CD14-positive monocyte (primary cell): ENCODE measurements at regions not wholly inside any gene's neighbourhood (a gene's known extent, or its start where the extent isn't known, plus 50 kb on each side); places are given as distances from the start of the nearest gene placed in this dataset.
A peak's percentile ranks its signal among the peaks of the same experiment; 100 is the strongest.

ENCODE experiments used
- DNase-seq, 3 donors: peaks; one replicate each; pipeline ENCODE4 v3.0.0-alpha.2; 2011 to 2022
- H2AFZ ChIP-seq: 2 replicates; pipeline ENCODE4 v1.6.0; 2012; ENCODE audit warnings: mild to moderate bottlenecking, low read depth, low read length, inconsistent platforms; ENCODE audit not compliant: insufficient read depth, poor library complexity, severe bottlenecking
- H3K27ac ChIP-seq, 2 donors: 1 replicate in 1 of 2; 2 replicates in 1 of 2; pipeline ENCODE4 v1.5.1; 2012 to 2013; ENCODE audit warnings: low read length in 2 of 2, control low read depth in 1 of 2, inconsistent platforms in 1 of 2, low read depth in 1 of 2, mild to moderate bottlenecking in 1 of 2
- H3K27me3 ChIP-seq, 2 donors: one replicate each; pipeline versions ENCODE4 v1.6.0 to v1.6.1; 2011 to 2013; ENCODE audit warnings: low read length in 2 of 2; ENCODE audit not compliant: control insufficient read depth in 2 of 2, insufficient read depth in 2 of 2
- H3K36me3 ChIP-seq, 2 donors: replicated peaks in 1 of 2; 1 replicate in 1 of 2; 2 replicates in 1 of 2; pipeline versions ENCODE4 v1.5.1 to v1.6.1; 2012 to 2013; ENCODE audit warnings: low read length in 2 of 2, control low read depth in 1 of 2, inconsistent platforms in 1 of 2, mild to moderate bottlenecking in 1 of 2; ENCODE audit not compliant: insufficient read depth in 2 of 2, control insufficient read depth in 1 of 2
- H3K4me1 ChIP-seq, 2 donors: 1 replicate in 1 of 2; 2 replicates in 1 of 2; pipeline versions ENCODE4 v1.5.1 to v1.6.1; 2012 to 2013; ENCODE audit warnings: low read length in 2 of 2, control low read depth in 1 of 2, inconsistent platforms in 1 of 2, mild to moderate bottlenecking in 1 of 2, moderate library complexity in 1 of 2; ENCODE audit not compliant: insufficient read depth in 2 of 2, control insufficient read depth in 1 of 2
- H3K4me2 ChIP-seq: replicated peaks from 2 replicates; pipeline ENCODE3; 2012; ENCODE audit warnings: low read length, moderate library complexity, mild to moderate bottlenecking; ENCODE audit not compliant: poor library complexity, severe bottlenecking; ENCODE audit errors: extremely low read depth
- H3K4me3 ChIP-seq, 3 experiments: fragments of 200-600 bp in 1 of 3; sonication (generic) in 1 of 3; replicated peaks in 1 of 3; 1 replicate in 2 of 3; 2 replicates in 1 of 3; pipeline ENCODE4 v1.5.1; 2011 to 2013; ENCODE audit warnings: low read length in 3 of 3, mild to moderate bottlenecking in 3 of 3, control low read depth in 2 of 3, low read depth in 2 of 3, inconsistent platforms in 1 of 3, moderate library complexity in 1 of 3
- H3K79me2 ChIP-seq: 2 replicates; pipeline ENCODE4 v1.6.0; 2012; ENCODE audit warnings: mild to moderate bottlenecking, control low read depth, inconsistent platforms, low read length, moderate library complexity; ENCODE audit not compliant: insufficient read depth
- H3K9ac ChIP-seq: 2 replicates; pipeline ENCODE4 v1.6.0; 2017; ENCODE audit warnings: low read length, mild to moderate bottlenecking; ENCODE audit not compliant: insufficient read depth, poor library complexity, severe bottlenecking
- H3K9me3 ChIP-seq, 2 donors: replicated peaks in 1 of 2; 1 replicate in 1 of 2; 2 replicates in 1 of 2; pipeline versions ENCODE4 v1.5.1 to v1.6.1; 2012 to 2013; ENCODE audit warnings: low read length in 2 of 2, control low read depth in 1 of 2; ENCODE audit not compliant: control insufficient read depth in 1 of 2, insufficient read depth in 1 of 2
- H4K20me1 ChIP-seq: 2 replicates; pipeline ENCODE4 v1.6.0; 2012; ENCODE audit warnings: mild to moderate bottlenecking, low read length, control low read depth, moderate library complexity; ENCODE audit not compliant: insufficient read depth
- H3K27ac Mint-ChIP-seq, 7 donors: one replicate each; pipeline ENCODE4 v1.8.0; 2020; ENCODE audit warnings: mild to moderate bottlenecking in 7 of 7, mixed read lengths in 7 of 7, moderate library complexity in 6 of 7, inconsistent platforms in 2 of 7
- H3K27me3 Mint-ChIP-seq, 3 donors: one replicate each; pipeline ENCODE4 v1.8.0; 2021 to 2022; ENCODE audit warnings: low read depth in 3 of 3, mild to moderate bottlenecking in 3 of 3, mixed read lengths in 3 of 3, moderate library complexity in 3 of 3, inconsistent platforms in 1 of 3
- H3K36me3 Mint-ChIP-seq, 2 donors: one replicate each; pipeline ENCODE4 v1.8.0; 2020; ENCODE audit warnings: mixed read lengths in 2 of 2, inconsistent platforms in 1 of 2, mild to moderate bottlenecking in 1 of 2
- H3K4me1 Mint-ChIP-seq: one replicate; pipeline ENCODE4 v1.8.0; 2020; ENCODE audit warnings: mild to moderate bottlenecking, mixed read lengths
- H3K4me3 Mint-ChIP-seq, 2 donors: one replicate each; pipeline ENCODE4 v1.8.0; 2020; ENCODE audit warnings: mild to moderate bottlenecking in 2 of 2, mixed read lengths in 2 of 2, moderate library complexity in 1 of 2
- H3K9me3 Mint-ChIP-seq, 7 donors: one replicate each; pipeline ENCODE4 v1.8.0; 2020 to 2022; ENCODE audit warnings: mixed read lengths in 7 of 7, mild to moderate bottlenecking in 6 of 7, moderate library complexity in 6 of 7, inconsistent platforms in 2 of 7
- WGBS: methylation state at CpG from one replicate; pipeline ENCODE4 v1.1.5; 2013; ENCODE audit warnings: missing lambda C conversion rate; ENCODE audit not compliant: insufficient coverage; 5-methylcytosine and 5-hydroxymethylcytosine counted together
- intact Hi-C, 2 donors: fragments of 100-400 bp; cut with micrococcal nuclease; formaldehyde crosslinking; loops; one replicate each; pipeline versions ENCODE4 v1.15.0 to v1.15.1; 2023
- TF ChIP-seq, protein P1 (sequence below): fragments of 200-600 bp; IDR thresholded peaks from one replicate; pipeline ENCODE4 v1.8.0; 2022; ENCODE audit warnings: antibody characterized with exemption, mild to moderate bottlenecking

DNA sequence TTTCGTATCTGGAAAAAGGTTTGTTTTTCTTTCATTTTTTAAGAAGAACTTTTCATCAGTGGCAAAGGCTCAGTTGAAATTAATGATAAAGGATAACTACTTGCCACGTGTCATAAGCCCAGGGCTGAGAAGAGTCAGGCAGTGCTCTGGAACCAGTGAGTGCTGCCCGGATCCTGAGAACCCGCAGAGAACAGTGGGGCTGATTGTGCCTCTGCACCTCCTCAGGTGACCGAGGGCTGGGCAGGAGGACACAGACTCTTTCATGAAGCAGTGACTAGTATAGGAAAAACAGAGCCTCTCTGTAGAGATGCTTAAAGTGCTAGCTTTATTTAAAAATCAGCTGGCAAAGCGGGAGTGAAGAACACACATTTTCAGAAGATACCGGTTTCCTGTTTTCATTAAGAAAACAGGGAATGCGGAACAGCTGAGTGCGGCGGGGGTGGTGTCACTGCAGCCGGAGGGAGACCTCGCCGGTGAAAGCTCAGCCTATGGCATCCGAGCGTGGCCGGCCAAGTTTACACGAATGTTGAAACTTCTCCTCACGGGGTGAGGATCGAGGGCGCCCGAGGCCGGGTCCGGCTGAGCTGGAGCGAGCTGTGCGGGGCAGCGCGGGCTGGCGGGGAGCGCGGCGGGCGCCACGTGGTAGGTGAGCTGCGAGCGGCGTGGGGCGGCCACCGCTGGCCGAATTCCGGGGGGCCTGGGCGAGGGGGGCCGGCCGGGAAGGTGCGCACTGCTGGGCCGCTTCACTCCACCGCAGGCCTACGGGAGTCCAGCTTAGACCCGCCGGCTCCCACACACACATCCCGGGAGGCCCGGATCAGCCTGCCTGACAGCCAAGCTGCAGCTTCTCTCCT lies 134.7 kb upstream of the DMRT1 start:
- intact Hi-C loops: loop anchor here in 1 of 2 donors (2.0 to 5.0 kb wide), 2 partner anchors 22 to 45 kb away; no protein-coding TSS in a partner anchor
- peaks cover 14 to 22% of the 10 kb centered on the region in 2 donors for H3K4me1 ChIP-seq
- H3K9me3 ChIP-seq: no peaks in the 10 kb centered on the region
- TF ChIP-seq, protein P1, sequence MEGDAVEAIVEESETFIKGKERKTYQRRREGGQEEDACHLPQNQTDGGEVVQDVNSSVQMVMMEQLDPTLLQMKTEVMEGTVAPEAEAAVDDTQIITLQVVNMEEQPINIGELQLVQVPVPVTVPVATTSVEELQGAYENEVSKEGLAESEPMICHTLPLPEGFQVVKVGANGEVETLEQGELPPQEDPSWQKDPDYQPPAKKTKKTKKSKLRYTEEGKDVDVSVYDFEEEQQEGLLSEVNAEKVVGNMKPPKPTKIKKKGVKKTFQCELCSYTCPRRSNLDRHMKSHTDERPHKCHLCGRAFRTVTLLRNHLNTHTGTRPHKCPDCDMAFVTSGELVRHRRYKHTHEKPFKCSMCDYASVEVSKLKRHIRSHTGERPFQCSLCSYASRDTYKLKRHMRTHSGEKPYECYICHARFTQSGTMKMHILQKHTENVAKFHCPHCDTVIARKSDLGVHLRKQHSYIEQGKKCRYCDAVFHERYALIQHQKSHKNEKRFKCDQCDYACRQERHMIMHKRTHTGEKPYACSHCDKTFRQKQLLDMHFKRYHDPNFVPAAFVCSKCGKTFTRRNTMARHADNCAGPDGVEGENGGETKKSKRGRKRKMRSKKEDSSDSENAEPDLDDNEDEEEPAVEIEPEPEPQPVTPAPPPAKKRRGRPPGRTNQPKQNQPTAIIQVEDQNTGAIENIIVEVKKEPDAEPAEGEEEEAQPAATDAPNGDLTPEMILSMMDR: no peak
- H3K27ac ChIP-seq: peak overlapping the region; percentile 23 to 76
- Mint-ChIP-seq H3K9me3 (no peaks in the 10 kb centered on the region), H3K27ac (peak overlapping the region in 5 of 7 donors; percentile 10 to 81 (median 47)), H3K27me3 (peaks cover 0 to 9% (median 6%) of the 10 kb centered on the region in 3 donors), H3K4me1 (peaks cover 25% of the 10 kb centered on the region), H3K4me3 (peak overlapping the region; percentile 81 to 96), H3K36me3 (no peaks in the 10 kb centered on the region)
- no peaks in the 10 kb centered on the region for H3K79me2 ChIP-seq
- no peaks in the 10 kb centered on the region for H4K20me1 ChIP-seq
- H3K36me3 ChIP-seq: peaks cover 0 to 9% of the 10 kb centered on the region in 2 donors
- under 1% methylated on average over 46 of the region's 51 CpGs for WGBS
- H3K4me2 ChIP-seq: peak overlapping the region; percentile 91
- peak overlapping the region; percentile 68 for H3K9ac ChIP-seq
- H3K4me3 ChIP-seq: peak overlapping the region; percentile 49 to 92 (median 86)
- DNase-seq: peak; percentile 50 to 74 (median 63)
- no peaks in the 10 kb centered on the region for H3K27me3 ChIP-seq
- H2AFZ ChIP-seq: peak overlapping the region; percentile 82

DNA sequence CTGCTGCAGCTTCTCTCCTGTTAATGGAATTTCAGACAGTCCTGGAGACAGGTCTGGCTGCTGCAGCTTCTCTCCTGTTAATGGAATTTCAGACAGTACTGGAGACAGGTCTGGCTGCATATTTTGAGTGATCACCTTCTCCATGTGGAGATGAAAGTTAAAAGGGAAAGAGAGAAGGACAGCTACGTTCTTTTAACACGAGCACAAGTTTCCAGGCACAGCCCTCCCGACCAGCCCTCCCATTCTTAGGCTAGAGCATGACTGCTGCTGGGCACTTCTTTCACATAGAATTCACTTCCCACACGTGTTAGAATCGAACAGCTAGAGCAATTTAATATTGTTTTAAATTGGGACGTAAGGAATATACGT lies 133.3 kb upstream of the DMRT1 start:
- Histone ChIP-seq H3K79me2 (no peaks in the 10 kb centered on the region), H3K27me3 (no peaks in the 10 kb centered on the region), H4K20me1 (no peaks in the 10 kb centered on the region), H3K9me3 (no peaks in the 10 kb centered on the region), H3K4me2 (peak overlapping the region; percentile 64), H3K36me3 (peaks cover 0 to 15% of the 10 kb centered on the region in 2 donors), H3K4me1 (peaks cover 14 to 22% of the 10 kb centered on the region in 2 donors), H3K9ac (no peak overlapping the region), H3K27ac (no peak overlapping the region), H2AFZ (peak overlapping the region; percentile 73), H3K4me3 (peak overlapping the region in 2 of 3 experiments; percentile 6 to 70)
- Mint-ChIP-seq H3K36me3 (no peaks in the 10 kb centered on the region), H3K27ac (peak overlapping the region in 1 of 7 donors; percentile 15), H3K27me3 (peaks cover 0 to 9% (median 6%) of the 10 kb centered on the region in 3 donors), H3K4me3 (peak overlapping the region; percentile 74 to 90), H3K4me1 (peaks cover 25% of the 10 kb centered on the region), H3K9me3 (no peaks in the 10 kb centered on the region)
- intact Hi-C loops: loop anchor here in 1 of 2 donors (5.0 kb wide), 1 partner anchor 44 kb away; no protein-coding TSS in a partner anchor
- WGBS: no CpG with 5 or more reads among the region's 7 CpGs
- DNase-seq: no peak
- TF ChIP-seq, protein P1: no peak
